ENCODE measurements at regions not wholly inside any gene's neighbourhood (a gene's known extent, or its start where the extent isn't known, plus 50 kb on each side); places are given as distances from the start of the nearest gene placed in this dataset.
"Not testable (repeated sequence)": the region's sequence is repeated elsewhere in the genome, so short reads cannot be mapped to it uniquely, and the experiment has no call there.

DNA sequence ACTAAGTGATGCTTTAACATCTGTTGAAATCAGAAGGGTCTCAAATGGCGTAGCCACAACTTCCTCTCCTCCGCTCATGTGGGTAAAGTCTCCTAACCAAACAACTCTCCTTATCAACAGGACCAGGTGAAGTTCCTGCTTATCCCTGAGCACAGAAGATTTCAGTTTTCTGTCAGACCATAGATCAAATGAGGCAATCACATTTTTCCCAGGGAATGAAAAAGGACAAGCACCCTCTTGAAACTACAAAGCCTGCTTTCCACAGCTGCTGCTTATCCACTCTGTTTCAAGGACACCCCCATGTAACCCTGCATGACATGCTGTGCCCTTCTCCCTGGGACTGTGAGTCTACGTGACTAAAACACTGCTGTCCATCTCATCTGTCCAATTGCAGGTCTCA, 788.3 kb upstream of the SLITRK5 start:
- Mint-ChIP-seq H3K9me3 (peaks cover 8% of the 10 kb centered on the region), H3K36me3 (ENCODE audit: low read depth) (no peaks in the 10 kb centered on the region), H3K27ac (no peak overlapping the region), H3K4me3 (no peak overlapping the region), H3K27me3 (no peaks in the 10 kb centered on the region), H3K4me1 (no peaks in the 10 kb centered on the region)
- DNase-seq, result no peak
- intact Hi-C loops (cut with micrococcal nuclease), result no loop called here

DNA sequence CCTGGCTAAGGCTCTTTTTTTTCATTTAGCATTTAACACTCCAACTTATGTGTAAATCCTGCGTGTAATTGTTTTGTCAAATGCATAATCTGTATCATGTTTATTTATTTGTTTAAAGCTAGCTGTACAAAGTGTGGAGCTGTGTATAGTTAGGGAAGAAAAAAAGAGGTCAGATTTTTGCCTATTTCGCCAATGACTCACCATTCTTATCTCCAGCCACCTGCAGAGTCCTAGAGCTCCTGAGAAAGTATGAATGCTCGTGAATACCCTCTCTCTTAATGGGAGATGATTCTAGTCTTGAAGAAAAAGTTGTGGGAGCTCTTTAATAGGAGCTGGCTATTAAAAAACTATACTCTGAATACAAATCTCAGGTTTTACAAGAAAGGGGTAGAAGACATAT, 778.8 kb upstream of the SLITRK5 start:
- H3K4me1 Mint-ChIP-seq, result no peaks in the 10 kb centered on the region
- intact Hi-C loops (cut with micrococcal nuclease), result no loop called here
- no peak for DNase-seq

DNA sequence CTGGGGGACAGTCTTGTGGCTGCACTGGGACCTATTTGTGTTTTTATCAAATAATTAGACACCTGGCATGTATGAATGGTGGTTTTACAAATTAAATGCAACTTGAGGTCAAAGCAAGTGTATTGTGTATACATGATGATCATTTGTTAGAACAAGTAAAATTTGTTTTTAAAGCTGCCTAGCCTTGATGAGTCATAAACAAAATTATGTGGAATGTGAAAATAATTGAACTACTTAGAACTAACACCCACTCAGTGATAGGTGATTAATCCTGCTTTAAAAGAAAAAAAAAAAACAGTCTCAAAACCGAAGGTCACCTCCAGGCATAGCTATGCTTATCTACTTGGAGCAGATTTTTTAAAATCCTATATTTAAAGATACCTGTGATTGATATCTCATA, 770.3 kb upstream of the SLITRK5 start:
- Mint-ChIP-seq H3K4me1 (no peaks in the 10 kb centered on the region), H3K27ac (no peak overlapping the region), H3K27me3 (no peaks in the 10 kb centered on the region), H3K9me3 (peaks cover 3% of the 10 kb centered on the region), H3K36me3 (ENCODE audit: low read depth) (no peaks in the 10 kb centered on the region), H3K4me3 (no peak overlapping the region)
- intact Hi-C loops (cut with micrococcal nuclease), result no loop called here
- DNase-seq, result no peak

More for the DNA sequence above, 778.8 kb upstream of the SLITRK5 start:
- Mint-ChIP-seq H3K27me3 (no peaks in the 10 kb centered on the region), H3K27ac (no peak overlapping the region), H3K36me3 (ENCODE audit: low read depth) (no peaks in the 10 kb centered on the region), H3K9me3 (peaks cover 7% of the 10 kb centered on the region), H3K4me3 (no peak overlapping the region)

- Mint-ChIP-seq H3K4me3 (no peak overlapping the region), H3K9me3 (no peaks in the 10 kb centered on the region), H3K27ac (no peak overlapping the region), H3K4me1 (no peaks in the 10 kb centered on the region), H3K36me3 (ENCODE audit: low read depth) (no peaks in the 10 kb centered on the region), H3K27me3 (no peaks in the 10 kb centered on the region)
- no peak for DNase-seq
- intact Hi-C loops (cut with micrococcal nuclease), result no loop called here
Measured at GRCh38 chr13:86906127-86906874, 764.9 kb upstream of the SLITRK5 start.

- H3K27me3 Mint-ChIP-seq, result no peaks in the 10 kb centered on the region
- H3K9me3 Mint-ChIP-seq, result no peaks in the 10 kb centered on the region
- H3K4me1 Mint-ChIP-seq, result no peaks in the 10 kb centered on the region
- DNase-seq, result no peak
- H3K27ac Mint-ChIP-seq, result no peak overlapping the region
- no peaks in the 10 kb centered on the region for H3K36me3 Mint-ChIP-seq (ENCODE audit: low read depth)
- no peak overlapping the region for H3K4me3 Mint-ChIP-seq
- intact Hi-C loops (cut with micrococcal nuclease), result no loop called here
Measured at GRCh38 chr13:86907156-86907555, 764.0 kb upstream of the SLITRK5 start.

- Mint-ChIP-seq H3K27ac (no peak overlapping the region), H3K9me3 (no peaks in the 10 kb centered on the region), H3K27me3 (no peaks in the 10 kb centered on the region), H3K4me3 (no peak overlapping the region), H3K36me3 (ENCODE audit: low read depth) (no peaks in the 10 kb centered on the region), H3K4me1 (no peaks in the 10 kb centered on the region)
- DNase-seq, result no peak
- intact Hi-C loops (cut with micrococcal nuclease), result no loop called here
Measured at GRCh38 chr13:86909318-86909717, 761.9 kb upstream of the SLITRK5 start.

DNA sequence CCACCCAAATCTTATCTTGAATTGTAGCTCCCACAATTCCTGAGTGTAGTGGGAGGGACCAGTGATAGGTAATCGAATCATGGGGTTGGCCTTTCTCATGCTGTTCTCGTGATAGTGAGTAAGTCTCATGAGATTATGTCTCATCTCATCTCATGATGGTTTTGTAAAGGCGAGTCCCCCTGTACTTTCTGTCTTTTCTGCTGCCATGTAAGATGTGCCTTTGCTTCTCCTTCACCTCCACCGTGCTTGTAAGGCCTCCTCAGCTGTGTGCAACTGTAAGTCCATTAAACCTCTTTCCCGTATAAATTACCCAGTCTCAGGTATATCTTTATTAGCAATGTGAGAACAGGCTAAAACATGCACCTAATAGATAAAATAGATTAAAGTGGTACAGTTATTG, 756.4 kb upstream of the SLITRK5 start:
- Mint-ChIP-seq H3K9me3 (no peaks in the 10 kb centered on the region), H3K36me3 (ENCODE audit: low read depth) (no peaks in the 10 kb centered on the region), H3K27me3 (no peaks in the 10 kb centered on the region), H3K4me1 (no peaks in the 10 kb centered on the region), H3K4me3 (no peak overlapping the region), H3K27ac (no peak overlapping the region)
- intact Hi-C loops (cut with micrococcal nuclease), result no loop called here
- DNase-seq, result no peak

DNA sequence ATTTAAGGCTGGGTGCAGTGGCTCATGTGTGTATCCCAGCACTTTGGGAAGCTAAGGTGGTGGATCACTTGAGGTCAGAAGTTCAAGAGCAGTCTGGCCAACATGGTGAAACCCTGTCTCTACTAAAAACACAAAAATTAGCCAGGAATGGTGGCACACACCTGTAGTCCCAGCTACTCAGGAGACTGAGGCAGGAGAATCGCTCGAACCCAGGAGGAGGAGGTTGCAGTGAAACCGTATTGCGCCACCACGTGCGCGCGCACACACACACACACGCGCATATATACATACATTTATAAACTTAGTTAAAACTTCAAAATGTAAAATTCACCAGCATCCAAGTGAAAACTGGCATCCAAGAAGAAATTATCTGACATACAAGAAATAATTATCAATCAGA, 753.7 kb upstream of the SLITRK5 start:
- H3K9me3 Mint-ChIP-seq; DNase-seq; H3K27me3 Mint-ChIP-seq; H3K4me1 Mint-ChIP-seq; H3K36me3 Mint-ChIP-seq (ENCODE audit: low read depth); intact Hi-C loops (cut with micrococcal nuclease); H3K4me3 Mint-ChIP-seq; H3K27ac Mint-ChIP-seq: not testable (repeated sequence)

DNA sequence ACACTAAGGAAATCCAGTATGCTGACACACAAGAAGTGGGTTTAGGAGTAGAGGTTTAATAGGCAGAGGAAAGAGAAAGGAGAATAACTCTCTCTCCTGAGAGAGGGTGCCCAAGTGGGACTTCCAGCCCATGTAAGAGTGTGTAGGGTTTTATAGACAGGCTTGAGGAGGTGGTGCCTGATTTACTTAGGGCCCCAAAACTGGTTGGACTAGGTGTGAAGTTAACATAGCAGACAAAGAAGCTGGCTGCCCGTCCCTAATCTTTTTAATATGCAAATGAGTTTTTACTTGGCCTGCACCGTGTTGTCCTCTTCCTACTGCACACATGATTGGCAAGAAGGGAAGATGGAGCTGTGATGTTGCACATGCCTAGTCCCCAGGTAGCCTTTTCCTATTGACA, 752.5 kb upstream of the SLITRK5 start:
- DNase-seq, result no peak
- no peaks in the 10 kb centered on the region for H3K4me1 Mint-ChIP-seq
- intact Hi-C loops (cut with micrococcal nuclease), result no loop called here
- no peaks in the 10 kb centered on the region for H3K9me3 Mint-ChIP-seq
- no peak overlapping the region for H3K4me3 Mint-ChIP-seq
- no peaks in the 10 kb centered on the region for H3K27me3 Mint-ChIP-seq
- no peaks in the 10 kb centered on the region for H3K36me3 Mint-ChIP-seq (ENCODE audit: low read depth)
- no peak overlapping the region for H3K27ac Mint-ChIP-seq

- intact Hi-C loops (cut with micrococcal nuclease), result no loop called here
- no peaks in the 10 kb centered on the region for H3K4me1 Mint-ChIP-seq
- H3K4me3 Mint-ChIP-seq, result no peak overlapping the region
- no peaks in the 10 kb centered on the region for H3K9me3 Mint-ChIP-seq
- no peak for DNase-seq
- no peaks in the 10 kb centered on the region for H3K27me3 Mint-ChIP-seq
- no peaks in the 10 kb centered on the region for H3K36me3 Mint-ChIP-seq (ENCODE audit: low read depth)
- H3K27ac Mint-ChIP-seq, result no peak overlapping the region
Measured at GRCh38 chr13:86920961-86921360, 750.2 kb upstream of the SLITRK5 start.

- no peaks in the 10 kb centered on the region for H3K9me3 Mint-ChIP-seq
- DNase-seq, result no peak
- intact Hi-C loops (cut with micrococcal nuclease), result no loop called here
- H3K27me3 Mint-ChIP-seq, result no peaks in the 10 kb centered on the region
- H3K27ac Mint-ChIP-seq, result no peak overlapping the region
- no peaks in the 10 kb centered on the region for H3K36me3 Mint-ChIP-seq (ENCODE audit: low read depth)
- no peaks in the 10 kb centered on the region for H3K4me1 Mint-ChIP-seq
- H3K4me3 Mint-ChIP-seq, result no peak overlapping the region
Measured at GRCh38 chr13:86922936-86923335, 748.2 kb upstream of the SLITRK5 start.

GRCh38 chr13:86926916-86927315, 744.3 kb upstream of the SLITRK5 start:
- not testable (repeated sequence) for H3K4me3 Mint-ChIP-seq, H3K27me3 Mint-ChIP-seq, DNase-seq

DNA sequence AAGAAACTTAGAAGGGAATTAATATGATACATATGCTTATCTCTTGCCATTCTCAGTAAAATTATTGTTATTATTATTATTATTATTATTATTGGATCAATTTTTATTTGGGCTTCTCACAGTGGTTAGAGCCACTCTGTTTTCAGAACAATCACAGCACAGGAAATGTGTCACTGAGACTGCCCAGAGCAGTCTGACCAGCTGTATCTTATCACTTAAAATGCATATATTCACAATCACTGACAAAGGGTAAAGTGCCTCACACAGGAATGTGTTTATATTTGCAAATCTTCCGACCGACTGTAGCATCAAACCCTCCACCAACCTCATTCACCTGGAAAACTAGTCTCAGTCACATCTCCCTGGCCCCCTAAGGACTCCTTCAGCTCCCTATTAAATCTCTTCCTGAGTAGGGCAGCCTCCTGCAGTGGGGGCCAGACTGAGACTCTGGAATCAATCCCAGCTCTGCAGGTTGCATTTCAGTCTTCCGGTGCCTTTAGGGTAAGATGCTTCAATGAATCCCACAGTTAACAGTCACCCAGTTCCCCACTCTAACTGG, 738.3 kb upstream of the SLITRK5 start:
- intact Hi-C loops (cut with micrococcal nuclease), result no loop called here
- no peak overlapping the region for H3K27ac Mint-ChIP-seq
- no peak overlapping the region for H3K4me3 Mint-ChIP-seq
- no peaks in the 10 kb centered on the region for H3K9me3 Mint-ChIP-seq
- H3K36me3 Mint-ChIP-seq (ENCODE audit: low read depth), result no peaks in the 10 kb centered on the region
- no peaks in the 10 kb centered on the region for H3K27me3 Mint-ChIP-seq
- H3K4me1 Mint-ChIP-seq, result no peaks in the 10 kb centered on the region
- DNase-seq, result no peak

More at GRCh38 chr13:86926916-86927315, 744.3 kb upstream of the SLITRK5 start:
- H3K4me1 Mint-ChIP-seq; H3K27ac Mint-ChIP-seq; intact Hi-C loops (cut with micrococcal nuclease); H3K36me3 Mint-ChIP-seq (ENCODE audit: low read depth); H3K9me3 Mint-ChIP-seq: not testable (repeated sequence)

DNA sequence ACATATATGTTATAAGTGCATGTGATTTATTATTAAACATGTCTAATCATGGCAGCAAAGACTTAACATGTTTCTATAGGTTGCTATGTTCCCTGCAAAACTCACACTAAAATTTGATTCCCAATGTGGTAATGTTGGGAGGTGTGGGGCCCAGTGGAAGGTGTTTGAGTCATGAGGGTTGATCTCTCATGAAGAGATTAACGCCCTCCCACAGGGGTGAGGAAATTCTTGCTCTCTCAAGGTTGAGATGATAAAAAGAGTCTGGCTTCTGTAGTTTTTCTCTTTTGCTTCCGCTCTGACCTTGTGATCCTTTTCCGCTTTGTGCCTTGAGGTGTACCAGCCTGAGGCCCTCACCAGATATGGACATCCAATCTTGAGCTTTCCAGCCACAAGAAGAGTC, 737.5 kb upstream of the SLITRK5 start:
- Mint-ChIP-seq H3K27me3 (no peaks in the 10 kb centered on the region), H3K9me3 (no peaks in the 10 kb centered on the region), H3K4me3 (no peak overlapping the region), H3K4me1 (no peaks in the 10 kb centered on the region), H3K27ac (no peak overlapping the region), H3K36me3 (ENCODE audit: low read depth) (no peaks in the 10 kb centered on the region)
- DNase-seq, result no peak
- intact Hi-C loops (cut with micrococcal nuclease), result no loop called here

GRCh38 chr13:86937316-86937715, 733.9 kb upstream of the SLITRK5 start:
- Mint-ChIP-seq H3K4me3 (no peak overlapping the region), H3K9me3 (no peaks in the 10 kb centered on the region), H3K36me3 (ENCODE audit: low read depth) (no peaks in the 10 kb centered on the region), H3K27ac (no peak overlapping the region), H3K4me1 (no peaks in the 10 kb centered on the region), H3K27me3 (no peaks in the 10 kb centered on the region)
- DNase-seq, result no peak
- intact Hi-C loops (cut with micrococcal nuclease), result no loop called here
